SK-N-SH treated with all-trans-retinoic acid at 6 μM for 48 hours (cell line): ENCODE measurements at regions not wholly inside any gene's neighbourhood (a gene's known extent, or its start where the extent isn't known, plus 50 kb on each side); places are given as distances from the start of the nearest gene placed in this dataset.
A peak's percentile ranks its signal among the peaks of the same experiment; 100 is the strongest.

Experiments
- ATAC-seq: fragments of 200-7000 bp; cut with Tn5 transposase; 3 replicates; pipeline ENCODE4 v1.9.1; 2020; ENCODE audit warnings: mild to moderate bottlenecking, moderate library complexity
- BACH2 ChIP-seq: fragments of 250-450 bp; sonication (Bioruptor Pico); IDR thresholded peaks from 2 replicates; pipeline ENCODE4 v1.9.0; 2021; ENCODE audit warnings: mild to moderate bottlenecking, borderline replicate concordance
- CSDC2 ChIP-seq: fragments of 250-450 bp; sonication (Bioruptor Pico); IDR thresholded peaks from 2 replicates; pipeline ENCODE4 v1.5.0; 2020; ENCODE audit warnings: mild to moderate bottlenecking, moderate library complexity
- ESRRG ChIP-seq: fragments of 250-450 bp; sonication (Bioruptor Pico); IDR thresholded peaks from 2 replicates; pipeline ENCODE4 v1.6.1; 2021; ENCODE audit warnings: mild to moderate bottlenecking
- GLIS3 ChIP-seq: fragments of 250-450 bp; sonication (Bioruptor Pico); IDR thresholded peaks from 2 replicates; pipeline ENCODE4 v1.5.0; 2020; ENCODE audit warnings: mild to moderate bottlenecking, moderate library complexity
- OSR1 ChIP-seq: fragments of 250-450 bp; sonication (Bioruptor Pico); IDR thresholded peaks from 2 replicates; pipeline ENCODE4 v1.8.0; 2022; ENCODE audit warnings: moderate library complexity, mild to moderate bottlenecking, inconsistent platforms
- PPARA ChIP-seq: fragments of 250-450 bp; sonication (Bioruptor Pico); IDR thresholded peaks from 2 replicates; pipeline ENCODE4 v1.5.0; 2020; ENCODE audit warnings: mild to moderate bottlenecking, borderline replicate concordance
- RARB ChIP-seq: fragments of 250-450 bp; sonication (Bioruptor Pico); IDR thresholded peaks from 2 replicates; pipeline ENCODE4 v1.8.0; 2021; ENCODE audit warnings: mild to moderate bottlenecking, moderate library complexity
- SNAI2 ChIP-seq: fragments of 250-450 bp; sonication (Bioruptor Pico); IDR thresholded peaks from 2 replicates; pipeline ENCODE4 v1.5.0; 2020; ENCODE audit warnings: mild to moderate bottlenecking, moderate library complexity
- TCF4 ChIP-seq: fragments of 250-450 bp; sonication (Bioruptor Pico); IDR thresholded peaks from 2 replicates; pipeline ENCODE4 v1.8.0; 2021; ENCODE audit warnings: mild to moderate bottlenecking, moderate library complexity, borderline replicate concordance
- TOX ChIP-seq: fragments of 250-450 bp; sonication (Bioruptor Pico); IDR thresholded peaks from 2 replicates; pipeline ENCODE4 v1.8.0; 2021; ENCODE audit warnings: mild to moderate bottlenecking, moderate library complexity, borderline replicate concordance
- ZC3H10 ChIP-seq: fragments of 250-450 bp; sonication (Bioruptor Pico); IDR thresholded peaks from 2 replicates; pipeline ENCODE4 v1.5.1; 2021; ENCODE audit warnings: mild to moderate bottlenecking, moderate library complexity
- ZFP3 ChIP-seq: fragments of 250-450 bp; sonication (Bioruptor Pico); IDR thresholded peaks from 2 replicates; pipeline ENCODE4 v1.5.0; 2020; ENCODE audit warnings: mild to moderate bottlenecking, moderate library complexity
- ZFP30 ChIP-seq: fragments of 450-650 bp; formaldehyde crosslinking; IDR thresholded peaks from 2 replicates; pipeline ENCODE4 v1.5.0; 2022; ENCODE audit warnings: mild to moderate bottlenecking, moderate library complexity
- ZNF70 ChIP-seq: fragments of 450-650 bp; formaldehyde crosslinking; IDR thresholded peaks from 2 replicates; pipeline ENCODE4 v1.5.0; 2020; ENCODE audit warnings: mild to moderate bottlenecking, moderate library complexity
- ZNF8 ChIP-seq: fragments of 450-650 bp; formaldehyde crosslinking; IDR thresholded peaks from 2 replicates; pipeline ENCODE4 v1.5.0; 2020; ENCODE audit warnings: mild to moderate bottlenecking, moderate library complexity
- TF ChIP-seq, protein P1 (sequence below): fragments of 250-450 bp; sonication (Bioruptor Pico); IDR thresholded peaks from 2 replicates; pipeline ENCODE4 v1.5.0; 2020; ENCODE audit warnings: mild to moderate bottlenecking, moderate library complexity
- TF ChIP-seq, protein P2 (sequence below): fragments of 250-450 bp; sonication (Bioruptor Pico); IDR thresholded peaks from 2 replicates; pipeline ENCODE4 v1.8.0; 2020; ENCODE audit warnings: mild to moderate bottlenecking, moderate library complexity, borderline replicate concordance
- TF ChIP-seq, protein P3 (sequence below): fragments of 250-450 bp; sonication (Bioruptor Pico); IDR thresholded peaks from 2 replicates; pipeline ENCODE4 v1.5.1; 2021; ENCODE audit warnings: mild to moderate bottlenecking, moderate library complexity

DNA sequence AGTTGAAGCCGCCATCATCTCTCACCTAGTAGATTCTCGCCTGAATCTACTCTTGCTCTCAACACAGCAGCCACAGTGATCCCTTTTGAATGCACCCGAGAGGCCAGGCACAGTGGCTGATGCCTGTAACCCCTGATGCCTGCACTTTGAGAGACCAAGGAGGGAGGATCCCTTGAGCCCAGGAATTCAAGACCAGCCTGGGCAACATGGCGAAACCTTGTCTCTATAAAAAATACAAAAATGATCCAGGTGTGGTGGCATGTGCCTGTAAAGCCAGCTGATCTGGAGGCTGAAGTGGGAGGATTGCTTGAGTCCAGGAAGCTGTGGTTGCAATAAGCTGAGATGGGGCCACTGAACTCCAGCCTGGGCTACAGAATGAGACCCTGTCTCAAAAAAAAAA, 60.3 kb upstream of the EML4 start:
- TF ChIP-seq CSDC2, result no peak
- no peak for ATAC-seq

DNA sequence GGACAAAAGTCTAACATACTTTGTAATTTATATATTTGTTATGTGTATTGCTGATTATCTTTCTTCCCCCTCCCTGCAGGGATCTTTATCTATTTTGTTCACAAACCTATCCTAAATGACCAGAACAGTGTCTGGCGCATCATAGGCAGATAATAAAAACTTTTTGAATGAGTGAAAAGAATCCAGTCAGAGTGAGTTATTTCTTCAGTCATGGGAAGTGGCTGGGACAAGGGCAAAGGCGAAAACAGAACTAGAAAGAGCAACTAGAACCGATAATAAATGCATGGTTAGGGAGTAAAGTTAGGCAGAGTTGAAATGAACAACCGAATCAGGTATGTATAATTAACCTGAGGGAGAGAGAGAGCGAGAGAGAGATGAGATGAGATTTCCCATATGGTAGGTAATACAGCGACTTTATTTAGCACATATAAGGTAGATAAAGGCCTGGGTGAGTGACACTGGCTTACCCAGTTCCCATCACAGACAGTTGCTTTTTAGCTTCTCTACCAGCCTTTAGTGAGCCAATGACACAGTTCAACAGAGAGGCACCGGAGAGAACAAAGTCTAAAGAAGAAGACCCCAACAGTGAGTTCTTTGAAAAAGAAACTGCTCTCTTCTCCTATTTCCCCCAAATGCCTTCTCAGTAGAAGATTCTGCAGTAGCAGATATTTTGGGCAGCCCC, 59.1 kb upstream of the EML4 start:
- ATAC-seq, result peak; percentile 32
- TF ChIP-seq BACH2 (CRISPR knock-in tag), result no peak
- no peak for TF ChIP-seq ZNF8 (CRISPR knock-in tag)
- TF ChIP-seq RARB (CRISPR knock-in tag), result no peak
- TF ChIP-seq ESRRG (CRISPR knock-in tag), result no peak
- TF ChIP-seq TCF4 (CRISPR knock-in tag), result no peak
- no peak for TF ChIP-seq ZC3H10 (CRISPR knock-in tag)
- no peak for TF ChIP-seq TOX
- no peak for TF ChIP-seq ZNF70 (CRISPR knock-in tag)
- TF ChIP-seq CSDC2, result no peak
- TF ChIP-seq ZFP3 (CRISPR knock-in tag), result no peak
- TF ChIP-seq, protein P1, sequence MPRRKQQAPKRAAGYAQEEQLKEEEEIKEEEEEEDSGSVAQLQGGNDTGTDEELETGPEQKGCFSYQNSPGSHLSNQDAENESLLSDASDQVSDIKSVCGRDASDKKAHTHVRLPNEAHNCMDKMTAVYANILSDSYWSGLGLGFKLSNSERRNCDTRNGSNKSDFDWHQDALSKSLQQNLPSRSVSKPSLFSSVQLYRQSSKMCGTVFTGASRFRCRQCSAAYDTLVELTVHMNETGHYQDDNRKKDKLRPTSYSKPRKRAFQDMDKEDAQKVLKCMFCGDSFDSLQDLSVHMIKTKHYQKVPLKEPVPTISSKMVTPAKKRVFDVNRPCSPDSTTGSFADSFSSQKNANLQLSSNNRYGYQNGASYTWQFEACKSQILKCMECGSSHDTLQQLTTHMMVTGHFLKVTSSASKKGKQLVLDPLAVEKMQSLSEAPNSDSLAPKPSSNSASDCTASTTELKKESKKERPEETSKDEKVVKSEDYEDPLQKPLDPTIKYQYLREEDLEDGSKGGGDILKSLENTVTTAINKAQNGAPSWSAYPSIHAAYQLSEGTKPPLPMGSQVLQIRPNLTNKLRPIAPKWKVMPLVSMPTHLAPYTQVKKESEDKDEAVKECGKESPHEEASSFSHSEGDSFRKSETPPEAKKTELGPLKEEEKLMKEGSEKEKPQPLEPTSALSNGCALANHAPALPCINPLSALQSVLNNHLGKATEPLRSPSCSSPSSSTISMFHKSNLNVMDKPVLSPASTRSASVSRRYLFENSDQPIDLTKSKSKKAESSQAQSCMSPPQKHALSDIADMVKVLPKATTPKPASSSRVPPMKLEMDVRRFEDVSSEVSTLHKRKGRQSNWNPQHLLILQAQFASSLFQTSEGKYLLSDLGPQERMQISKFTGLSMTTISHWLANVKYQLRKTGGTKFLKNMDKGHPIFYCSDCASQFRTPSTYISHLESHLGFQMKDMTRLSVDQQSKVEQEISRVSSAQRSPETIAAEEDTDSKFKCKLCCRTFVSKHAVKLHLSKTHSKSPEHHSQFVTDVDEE (CRISPR knock-in tag), result no peak
- TF ChIP-seq, protein P2, sequence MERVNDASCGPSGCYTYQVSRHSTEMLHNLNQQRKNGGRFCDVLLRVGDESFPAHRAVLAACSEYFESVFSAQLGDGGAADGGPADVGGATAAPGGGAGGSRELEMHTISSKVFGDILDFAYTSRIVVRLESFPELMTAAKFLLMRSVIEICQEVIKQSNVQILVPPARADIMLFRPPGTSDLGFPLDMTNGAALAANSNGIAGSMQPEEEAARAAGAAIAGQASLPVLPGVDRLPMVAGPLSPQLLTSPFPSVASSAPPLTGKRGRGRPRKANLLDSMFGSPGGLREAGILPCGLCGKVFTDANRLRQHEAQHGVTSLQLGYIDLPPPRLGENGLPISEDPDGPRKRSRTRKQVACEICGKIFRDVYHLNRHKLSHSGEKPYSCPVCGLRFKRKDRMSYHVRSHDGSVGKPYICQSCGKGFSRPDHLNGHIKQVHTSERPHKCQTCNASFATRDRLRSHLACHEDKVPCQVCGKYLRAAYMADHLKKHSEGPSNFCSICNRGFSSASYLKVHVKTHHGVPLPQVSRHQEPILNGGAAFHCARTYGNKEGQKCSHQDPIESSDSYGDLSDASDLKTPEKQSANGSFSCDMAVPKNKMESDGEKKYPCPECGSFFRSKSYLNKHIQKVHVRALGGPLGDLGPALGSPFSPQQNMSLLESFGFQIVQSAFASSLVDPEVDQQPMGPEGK, result no peak
- TF ChIP-seq, all 23 proteins: peak for 0

DNA sequence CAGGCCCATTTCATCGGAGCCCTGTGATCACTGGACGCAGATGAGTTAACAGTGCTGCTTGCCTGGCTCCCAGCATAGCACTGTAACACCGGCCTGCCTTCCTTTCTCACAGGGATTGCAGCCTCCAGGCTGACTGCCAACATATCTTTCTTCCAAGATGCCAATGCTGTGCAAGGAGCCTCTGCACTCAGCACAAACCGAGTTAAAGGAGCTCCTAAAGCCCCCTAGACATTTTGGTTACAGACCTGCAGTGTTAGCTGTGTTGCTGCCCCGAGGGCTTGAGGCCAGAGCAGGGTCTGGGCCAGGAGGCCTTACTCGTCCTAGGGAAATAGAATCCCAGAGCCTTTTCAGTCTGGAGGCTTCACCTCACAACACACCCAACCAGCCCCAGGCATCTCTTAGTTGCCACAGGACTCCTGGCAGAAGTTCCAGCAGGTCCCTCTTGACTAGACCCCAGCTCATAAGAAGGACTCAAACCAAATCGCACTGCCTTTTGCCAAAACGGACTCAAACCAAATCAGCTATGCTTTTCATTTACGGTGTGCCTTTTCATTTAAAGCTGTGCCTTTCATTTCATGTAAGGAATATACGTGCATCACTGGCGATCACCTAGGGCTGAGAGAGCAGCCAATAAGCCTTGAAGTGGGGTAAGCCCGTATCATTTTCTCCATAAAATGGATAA, 58.4 kb upstream of the EML4 start:
- ATAC-seq, result peak; percentile 96
- TF ChIP-seq, protein P3, sequence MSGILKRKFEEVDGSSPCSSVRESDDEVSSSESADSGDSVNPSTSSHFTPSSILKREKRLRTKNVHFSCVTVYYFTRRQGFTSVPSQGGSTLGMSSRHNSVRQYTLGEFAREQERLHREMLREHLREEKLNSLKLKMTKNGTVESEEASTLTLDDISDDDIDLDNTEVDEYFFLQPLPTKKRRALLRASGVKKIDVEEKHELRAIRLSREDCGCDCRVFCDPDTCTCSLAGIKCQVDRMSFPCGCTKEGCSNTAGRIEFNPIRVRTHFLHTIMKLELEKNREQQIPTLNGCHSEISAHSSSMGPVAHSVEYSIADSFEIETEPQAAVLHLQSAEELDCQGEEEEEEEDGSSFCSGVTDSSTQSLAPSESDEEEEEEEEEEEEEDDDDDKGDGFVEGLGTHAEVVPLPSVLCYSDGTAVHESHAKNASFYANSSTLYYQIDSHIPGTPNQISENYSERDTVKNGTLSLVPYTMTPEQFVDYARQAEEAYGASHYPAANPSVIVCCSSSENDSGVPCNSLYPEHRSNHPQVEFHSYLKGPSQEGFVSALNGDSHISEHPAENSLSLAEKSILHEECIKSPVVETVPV, result no peak
- no peak for TF ChIP-seq PPARA (CRISPR knock-in tag)
- TF ChIP-seq, protein P2, result no peak
- no peak for TF ChIP-seq ZNF70 (CRISPR knock-in tag)
- TF ChIP-seq ZFP30 (CRISPR knock-in tag), result no peak
- no peak for TF ChIP-seq OSR1 (CRISPR knock-in tag)
- no peak for TF ChIP-seq SNAI2 (CRISPR knock-in tag)
- no peak for TF ChIP-seq TOX
- TF ChIP-seq GLIS3 (CRISPR knock-in tag), result no peak
- TF ChIP-seq, protein P1 (CRISPR knock-in tag), result no peak
- TF ChIP-seq ZC3H10 (CRISPR knock-in tag), result no peak
- TF ChIP-seq, all 23 proteins: peak for 0
